ENCODE measurements at regions not wholly inside any gene's neighbourhood (a gene's known extent, or its start where the extent isn't known, plus 50 kb on each side); places are given as distances from the start of the nearest gene placed in this dataset.

GRCh38 chr16:74026373-74027281 lies 270.0 kb upstream of the PSMD7 start:
- peaks cover 14% of the 10 kb centered on the region for H3K27me3 Mint-ChIP-seq
- H3K4me3 Mint-ChIP-seq (ENCODE audit: low read depth) = no peak overlapping the region
- no peak for DNase-seq (ENCODE audit: low spot score, unreplicated experiment)

GRCh38 chr16:74024953-74025352 lies 271.7 kb upstream of the PSMD7 start:
- Mint-ChIP-seq H3K27me3 (peaks cover 12% of the 10 kb centered on the region), H3K27ac (peak overlapping the region; percentile 11), H3K4me1 (ENCODE audit: low read depth) (peaks cover 5% of the 10 kb centered on the region), H3K9me3 (ENCODE audit: low read depth) (no peaks in the 10 kb centered on the region), H3K36me3 (ENCODE audit: insufficient read depth) (no peaks in the 10 kb centered on the region), H3K4me3 (ENCODE audit: low read depth) (no peak overlapping the region)
- no peak for TF ChIP-seq CTCF (IDR thresholded peaks at IDR 0.05; ENCODE audit: unreplicated experiment)
- no peak for DNase-seq (ENCODE audit: low spot score, unreplicated experiment)

More at GRCh38 chr16:74026373-74027281, 270.0 kb upstream of the PSMD7 start:
- H3K9me3 Mint-ChIP-seq (ENCODE audit: low read depth) = no peaks in the 10 kb centered on the region
- no peak overlapping the region for H3K27ac Mint-ChIP-seq
- no peak for TF ChIP-seq CTCF (IDR thresholded peaks at IDR 0.05; ENCODE audit: unreplicated experiment)
- peaks cover 4% of the 10 kb centered on the region for H3K4me1 Mint-ChIP-seq (ENCODE audit: low read depth)
- no peaks in the 10 kb centered on the region for H3K36me3 Mint-ChIP-seq (ENCODE audit: insufficient read depth)

- Mint-ChIP-seq H3K4me3 (ENCODE audit: low read depth) (no peak overlapping the region), H3K9me3 (ENCODE audit: low read depth) (peaks cover under 1% of the 10 kb centered on the region), H3K27ac (no peak overlapping the region), H3K36me3 (ENCODE audit: insufficient read depth) (no peaks in the 10 kb centered on the region), H3K27me3 (peaks cover 3% of the 10 kb centered on the region), H3K4me1 (ENCODE audit: low read depth) (peaks cover 10% of the 10 kb centered on the region)
- no peak for DNase-seq (ENCODE audit: low spot score, unreplicated experiment)
- TF ChIP-seq CTCF (IDR thresholded peaks at IDR 0.05; ENCODE audit: unreplicated experiment) = no peak
Measured at GRCh38 chr16:74020095-74020670, 276.4 kb upstream of the PSMD7 start.

- no peaks in the 10 kb centered on the region for H3K36me3 Mint-ChIP-seq (ENCODE audit: insufficient read depth)
- H3K9me3 Mint-ChIP-seq (ENCODE audit: low read depth) = peaks cover 4% of the 10 kb centered on the region
- no peak for DNase-seq (ENCODE audit: low spot score, unreplicated experiment)
- H3K27me3 Mint-ChIP-seq = peaks cover 2% of the 10 kb centered on the region
- H3K27ac Mint-ChIP-seq = no peak overlapping the region
- H3K4me1 Mint-ChIP-seq (ENCODE audit: low read depth) = peaks cover 10% of the 10 kb centered on the region
- no peak for TF ChIP-seq CTCF (IDR thresholded peaks at IDR 0.05; ENCODE audit: unreplicated experiment)
- no peak overlapping the region for H3K4me3 Mint-ChIP-seq (ENCODE audit: low read depth)
Measured at GRCh38 chr16:74019612-74020011, 277.0 kb upstream of the PSMD7 start.

GRCh38 chr16:74015953-74016352 lies 280.7 kb upstream of the PSMD7 start:
- Mint-ChIP-seq H3K27ac (no peak overlapping the region), H3K4me1 (ENCODE audit: low read depth) (peaks cover 8% of the 10 kb centered on the region), H3K36me3 (ENCODE audit: insufficient read depth) (no peaks in the 10 kb centered on the region), H3K27me3 (no peaks in the 10 kb centered on the region), H3K9me3 (ENCODE audit: low read depth) (peaks cover 4% of the 10 kb centered on the region), H3K4me3 (ENCODE audit: low read depth) (no peak overlapping the region)
- no peak for TF ChIP-seq CTCF (IDR thresholded peaks at IDR 0.05; ENCODE audit: unreplicated experiment)
- DNase-seq (ENCODE audit: low spot score, unreplicated experiment) = no peak
